Inflammatory macrophage treated with lipopolysaccharide for 4 hours (primary cell): ENCODE measurements at regions not wholly inside any gene's neighbourhood (a gene's known extent, or its start where the extent isn't known, plus 50 kb on each side); places are given as distances from the start of the nearest gene placed in this dataset.

Experiments used
- DNase-seq: peaks from one replicate; pipeline ENCODE4 v3.0.0-alpha.2; 2020

GRCh38 chr13:106748785-106749184, 180.8 kb upstream of the ARGLU1 start:
- DNase-seq: no peak

DNA sequence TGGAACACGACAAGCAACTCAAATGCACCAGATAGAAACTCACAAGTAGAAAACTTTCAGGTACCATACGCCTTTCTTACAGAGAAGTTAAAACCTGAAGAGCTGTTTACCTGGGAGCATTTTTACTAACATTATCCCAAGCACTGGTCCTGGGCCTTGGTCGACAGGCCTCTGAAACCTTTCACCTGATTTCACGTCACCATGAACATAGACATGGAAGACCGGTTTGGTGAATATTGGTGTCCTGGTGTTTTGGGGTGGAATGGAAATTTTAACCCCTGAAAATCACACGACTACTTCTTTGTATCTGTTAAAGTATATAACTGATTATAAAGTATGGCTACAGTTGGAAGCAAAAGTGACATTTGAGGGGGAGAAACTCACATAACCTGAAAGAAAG, 176.6 kb upstream of the ARGLU1 start:
- DNase-seq: no peak

GRCh38 chr13:106738186-106738678, 170.3 kb upstream of the ARGLU1 start:
- no peak for DNase-seq

- no peak for DNase-seq
These were observed 169.0 kb upstream of the ARGLU1 start for GRCh38 chr13:106736941-106737340.

GRCh38 chr13:106734198-106734597, 166.3 kb upstream of the ARGLU1 start:
- no peak for DNase-seq

DNA sequence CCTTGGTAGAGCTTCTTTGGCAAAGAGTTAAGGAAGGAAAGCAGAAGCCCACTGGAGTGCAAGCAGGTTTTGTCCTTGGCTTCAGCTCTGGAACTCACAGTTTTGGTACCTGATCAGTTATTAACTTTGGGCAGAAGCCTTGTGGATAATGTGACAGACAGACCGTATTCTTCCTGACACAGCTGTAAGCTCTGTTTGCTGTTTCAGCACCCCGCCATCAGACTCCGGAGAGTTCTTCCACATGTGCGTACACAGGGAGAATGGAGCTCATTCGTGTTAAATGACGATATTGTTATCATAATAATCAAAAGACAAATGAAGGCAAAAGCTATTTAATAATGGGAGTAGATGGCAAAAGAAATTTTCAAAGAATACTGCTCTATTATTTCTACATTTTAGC, 155.1 kb upstream of the ARGLU1 start:
- no peak for DNase-seq

GRCh38 chr13:106722620-106723019, 154.7 kb upstream of the ARGLU1 start:
- no peak for DNase-seq

DNA sequence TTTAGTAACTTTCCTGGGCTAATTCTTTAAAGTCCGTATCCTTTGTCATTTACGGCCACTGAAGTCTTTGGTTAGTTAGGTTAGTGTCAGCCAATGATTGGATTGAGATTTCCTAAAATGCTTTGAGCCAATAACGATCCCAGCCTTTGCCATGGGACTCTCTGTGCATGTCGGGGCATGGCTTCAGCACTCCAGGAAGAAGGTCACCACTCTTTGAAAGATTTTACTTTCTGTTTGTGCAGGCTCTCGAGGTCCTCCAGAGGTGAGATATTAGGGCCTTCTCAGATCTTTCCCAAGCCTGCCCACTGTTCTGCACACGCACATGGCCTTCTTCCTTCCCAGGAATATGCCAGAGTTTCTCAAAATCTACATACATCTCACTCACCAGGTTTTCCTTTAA, 153.7 kb upstream of the ARGLU1 start:
- DNase-seq: no peak

DNA sequence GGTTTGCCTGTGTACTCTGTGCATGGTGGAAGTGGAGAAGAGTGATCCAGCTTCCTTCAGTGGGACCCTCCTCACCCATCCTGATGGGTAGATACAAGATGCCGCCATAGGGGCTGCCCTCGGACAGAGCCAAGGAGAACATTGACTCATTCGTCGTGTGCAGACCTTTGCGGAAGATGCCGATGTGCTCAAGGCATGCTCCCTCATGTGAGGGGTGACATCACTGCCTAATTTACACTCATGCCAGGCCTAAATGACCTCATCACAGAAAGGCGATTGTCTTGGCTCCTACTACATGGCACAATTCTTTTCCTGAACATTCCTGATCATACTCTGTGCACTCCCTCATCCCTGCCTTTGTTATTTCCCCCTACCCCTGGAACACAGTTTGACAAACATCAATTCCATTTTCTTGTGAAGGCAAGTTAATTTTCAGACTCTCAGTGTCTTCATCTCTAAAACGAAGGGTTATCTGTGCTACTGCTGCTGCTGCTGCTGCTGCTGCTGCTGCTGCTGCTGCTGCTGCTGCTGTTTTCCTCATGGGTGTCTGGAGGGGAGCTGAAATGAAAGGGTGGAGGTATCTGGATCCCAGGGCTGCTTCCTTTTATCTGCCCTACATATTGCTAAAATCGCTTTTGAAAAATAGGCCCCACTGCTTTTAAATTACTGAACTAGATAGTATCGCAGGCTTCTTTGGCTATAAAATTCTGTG, 146.5 kb upstream of the ARGLU1 start:
- no peak for DNase-seq

- DNase-seq: no peak
These were observed 144.4 kb upstream of the ARGLU1 start for GRCh38 chr13:106712381-106712780.

- no peak for DNase-seq
These were observed 142.3 kb upstream of the ARGLU1 start for GRCh38 chr13:106710266-106710665.

- no peak for DNase-seq
These were observed 141.6 kb upstream of the ARGLU1 start for GRCh38 chr13:106709522-106709921.

GRCh38 chr13:106702505-106702904, 134.6 kb upstream of the ARGLU1 start:
- no peak for DNase-seq

DNA sequence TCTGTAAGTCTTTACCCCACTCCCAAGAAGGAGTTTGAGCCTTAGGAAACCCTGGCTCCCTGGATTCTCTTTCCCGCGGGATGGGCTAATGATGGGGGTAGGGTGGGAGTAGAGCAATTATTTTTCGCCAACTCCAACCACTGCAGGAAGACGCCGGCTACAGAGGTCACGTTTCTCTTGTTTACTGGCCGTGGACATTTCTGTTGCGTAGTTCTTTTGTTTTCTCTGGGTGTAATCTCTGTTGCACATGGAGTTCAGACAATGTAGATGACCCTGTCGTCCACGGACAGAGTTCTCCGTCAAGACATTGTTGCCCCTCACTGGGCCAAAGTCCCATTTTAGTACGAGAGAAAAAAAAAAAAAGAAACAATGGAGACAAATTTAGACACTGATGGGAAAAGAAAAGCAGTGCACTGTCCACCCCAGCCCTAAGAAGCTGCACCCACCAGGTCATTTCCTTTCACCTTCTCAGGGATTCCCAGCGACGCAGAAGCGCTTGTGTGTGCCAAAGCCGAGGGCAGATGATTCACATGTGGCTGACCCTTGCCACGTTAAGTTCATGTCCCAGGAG, 133.9 kb upstream of the ARGLU1 start:
- no peak for DNase-seq

DNA sequence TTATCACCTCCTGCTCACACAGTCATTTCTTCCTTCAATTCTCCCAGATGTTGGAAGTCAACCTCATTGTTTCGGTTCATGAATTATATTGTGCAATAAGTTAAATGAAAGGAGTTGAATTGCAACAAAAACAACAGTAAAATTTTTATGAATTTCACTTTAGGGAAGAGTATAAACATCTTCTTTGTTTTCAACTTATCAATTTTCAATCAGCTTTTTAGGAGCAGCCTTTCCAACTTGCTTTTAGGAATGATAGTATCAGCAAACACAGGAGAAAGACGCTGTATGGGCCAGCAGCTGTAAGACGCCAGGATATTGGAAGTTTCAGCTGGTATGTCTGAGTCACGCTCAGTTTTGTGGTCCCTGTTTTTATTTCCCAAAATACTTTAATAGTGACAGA, 132.5 kb upstream of the ARGLU1 start:
- DNase-seq: no peak

GRCh38 chr13:106700007-106700406, 132.1 kb upstream of the ARGLU1 start:
- DNase-seq: no peak

- no peak for DNase-seq
These were observed 131.4 kb upstream of the ARGLU1 start for GRCh38 chr13:106699311-106699710.

- DNase-seq: no peak
These were observed 128.8 kb upstream of the ARGLU1 start for GRCh38 chr13:106696719-106697118.

DNA sequence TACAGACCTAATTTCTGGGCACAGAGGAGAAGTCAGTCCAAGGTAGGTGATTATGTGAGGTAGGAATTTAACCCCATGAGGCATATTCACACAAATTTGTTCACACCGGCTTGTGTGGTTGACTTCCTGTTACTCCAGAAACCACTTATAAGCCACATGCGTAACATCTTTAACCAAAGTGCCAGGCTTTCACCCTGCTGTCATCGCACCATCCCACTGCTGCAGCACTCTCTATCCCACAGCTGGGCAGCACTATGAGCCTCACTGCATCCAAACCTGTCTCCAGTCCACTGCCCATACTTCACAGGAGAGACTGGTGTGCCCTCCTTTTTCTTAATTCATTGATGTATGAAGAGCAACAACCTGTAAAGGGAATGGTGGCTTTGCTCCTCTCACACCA, 128.2 kb upstream of the ARGLU1 start:
- no peak for DNase-seq

- no peak for DNase-seq
These were observed 127.2 kb upstream of the ARGLU1 start for GRCh38 chr13:106695139-106695538.

GRCh38 chr13:106691861-106692260, 123.9 kb upstream of the ARGLU1 start:
- no peak for DNase-seq

- DNase-seq: no peak
These were observed 123.4 kb upstream of the ARGLU1 start for GRCh38 chr13:106691341-106691740.

- DNase-seq: no peak
These were observed 122.8 kb upstream of the ARGLU1 start for GRCh38 chr13:106690779-106691178.

- no peak for DNase-seq
These were observed 122.0 kb upstream of the ARGLU1 start for GRCh38 chr13:106689906-106690305.

DNA sequence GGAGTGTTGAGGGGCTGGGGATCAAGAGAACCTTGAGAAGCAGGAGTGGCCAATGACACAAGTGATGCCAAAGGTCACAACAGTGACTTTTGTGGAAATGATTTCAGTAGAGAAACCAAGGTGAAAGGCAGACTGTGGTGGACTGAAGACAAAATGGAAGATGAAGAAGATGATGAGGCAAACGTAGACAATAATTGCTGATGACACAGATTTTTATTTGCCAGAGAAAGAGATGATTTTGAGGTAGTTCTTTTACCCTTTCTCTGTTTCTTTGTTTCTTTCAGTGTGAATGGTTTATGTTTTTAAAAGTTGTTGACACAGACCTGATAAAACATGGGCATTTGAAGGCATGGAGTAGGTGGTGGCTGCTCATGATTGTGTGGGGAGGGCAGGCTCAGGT, 121.0 kb upstream of the ARGLU1 start:
- DNase-seq: no peak
